ENCODE measurements at regions not wholly inside any gene's neighbourhood (a gene's known extent, or its start where the extent isn't known, plus 50 kb on each side); places are given as distances from the start of the nearest gene placed in this dataset.

DNA sequence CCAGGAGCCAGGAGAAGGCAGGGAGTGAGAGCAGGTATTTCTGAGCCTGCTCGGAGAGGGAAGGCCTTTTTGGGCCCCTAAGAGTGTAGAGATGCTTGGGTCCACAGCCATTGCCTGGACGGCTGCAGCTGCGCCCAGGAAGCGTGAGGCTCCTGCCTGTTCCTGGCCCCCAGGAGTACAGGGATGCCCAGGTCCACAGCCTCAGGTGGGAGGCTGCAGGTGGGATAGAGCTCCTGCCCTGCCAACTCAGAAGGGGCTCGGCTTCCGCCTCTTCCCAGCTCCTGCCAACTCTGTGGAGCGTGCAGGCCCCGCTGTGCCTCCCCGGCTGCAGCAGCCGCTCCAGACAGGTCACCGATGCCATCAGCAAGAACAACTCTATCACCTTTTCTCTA lies 351.0 kb upstream of the PCDH20 start:
- H2AFZ ChIP-seq (ENCODE audit: low read depth, low read length): no peak overlapping the region
- FAIRE-seq: no peak
- TF ChIP-seq MYC (IDR thresholded peaks at IDR 0.05; ENCODE audit: low read depth, low read length): no peak
- TF ChIP-seq POLR2A (IDR thresholded peaks at IDR 0.05; ENCODE audit: low read depth, low read length): no peak
- no peak for TF ChIP-seq EZH2 (IDR thresholded peaks at IDR 0.05; ENCODE audit: borderline replicate concordance, low read depth, low read length, severe bottlenecking)
- no peak for TF ChIP-seq FOS (IDR thresholded peaks at IDR 0.05; ENCODE audit: borderline replicate concordance, insufficient read depth, low read length)
- TF ChIP-seq, protein P1, sequence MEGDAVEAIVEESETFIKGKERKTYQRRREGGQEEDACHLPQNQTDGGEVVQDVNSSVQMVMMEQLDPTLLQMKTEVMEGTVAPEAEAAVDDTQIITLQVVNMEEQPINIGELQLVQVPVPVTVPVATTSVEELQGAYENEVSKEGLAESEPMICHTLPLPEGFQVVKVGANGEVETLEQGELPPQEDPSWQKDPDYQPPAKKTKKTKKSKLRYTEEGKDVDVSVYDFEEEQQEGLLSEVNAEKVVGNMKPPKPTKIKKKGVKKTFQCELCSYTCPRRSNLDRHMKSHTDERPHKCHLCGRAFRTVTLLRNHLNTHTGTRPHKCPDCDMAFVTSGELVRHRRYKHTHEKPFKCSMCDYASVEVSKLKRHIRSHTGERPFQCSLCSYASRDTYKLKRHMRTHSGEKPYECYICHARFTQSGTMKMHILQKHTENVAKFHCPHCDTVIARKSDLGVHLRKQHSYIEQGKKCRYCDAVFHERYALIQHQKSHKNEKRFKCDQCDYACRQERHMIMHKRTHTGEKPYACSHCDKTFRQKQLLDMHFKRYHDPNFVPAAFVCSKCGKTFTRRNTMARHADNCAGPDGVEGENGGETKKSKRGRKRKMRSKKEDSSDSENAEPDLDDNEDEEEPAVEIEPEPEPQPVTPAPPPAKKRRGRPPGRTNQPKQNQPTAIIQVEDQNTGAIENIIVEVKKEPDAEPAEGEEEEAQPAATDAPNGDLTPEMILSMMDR (IDR thresholded peaks at IDR 0.05; ENCODE audit: extremely low read depth in 1 of 2, insufficient read depth in 1 of 2, low read depth in 1 of 2, low read length in 2 of 2): no peak
- TF ChIP-seq POLR2AphosphoS5 (IDR thresholded peaks at IDR 0.05; ENCODE audit: insufficient read depth, low read depth, low read length): no peak
- TF ChIP-seq, protein P2, sequence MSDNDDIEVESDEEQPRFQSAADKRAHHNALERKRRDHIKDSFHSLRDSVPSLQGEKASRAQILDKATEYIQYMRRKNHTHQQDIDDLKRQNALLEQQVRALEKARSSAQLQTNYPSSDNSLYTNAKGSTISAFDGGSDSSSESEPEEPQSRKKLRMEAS (IDR thresholded peaks at IDR 0.05; ENCODE audit: insufficient read depth, insufficient read length): no peak

More for the DNA sequence above, 351.0 kb upstream of the PCDH20 start:
- Histone ChIP-seq H3K9me1 (replicated peaks; ENCODE audit: control insufficient read depth, extremely low read depth, insufficient read depth, low read length) (no peaks in the 10 kb centered on the region), H3K27ac (ENCODE audit: insufficient read depth, low read depth, low read length) (no peak overlapping the region), H3K4me2 (ENCODE audit: insufficient read depth, low read length) (no peak overlapping the region), H4K20me1 (replicated peaks; ENCODE audit: control insufficient read depth, extremely low read depth, insufficient read depth, low read length) (no peaks in the 10 kb centered on the region), H3K79me2 (ENCODE audit: control insufficient read depth, insufficient read depth, low read length) (no peaks in the 10 kb centered on the region), H3K36me3 (ENCODE audit: control insufficient read depth in 2 of 2, extremely low read depth in 1 of 2, insufficient read depth in 2 of 2, low read length in 2 of 2) (no peaks in the 10 kb centered on the region), H3K4me3 (replicated peaks in 1 of 3; ENCODE audit: insufficient read depth in 1 of 3, low read depth in 1 of 3, low read length in 3 of 3) (no peak overlapping the region), H3K9ac (replicated peaks; ENCODE audit: extremely low read depth, insufficient read depth, low read length) (no peak overlapping the region), H3K4me1 (ENCODE audit: control insufficient read depth, extremely low read depth, insufficient read depth, low read length) (no peaks in the 10 kb centered on the region), H3K9me3 (replicated peaks; ENCODE audit: control insufficient read depth, insufficient read depth, low read length) (no peaks in the 10 kb centered on the region), H3K27me3 (ENCODE audit: control insufficient read depth in 2 of 2, insufficient read depth in 2 of 2, low read length in 2 of 2) (no peaks in the 10 kb centered on the region)
- dilution Hi-C loops (cut with MboI; ENCODE audit: extremely low pct_ligation_motif_present, low sequenced_read_pairs): no loop called here
- no TSS peak for BruUV-seq (replicated peaks)
- ChIA-PET CTCF (no interaction called here), POLR2A (no interaction called here)
- no peak for DNase-seq (ENCODE audit: low read depth, low spot score)
- intact Hi-C loops (cut with micrococcal nuclease): no loop called here

Measured in endothelial cell of umbilical vein (primary cell).